H9 (cell line): ENCODE measurements at regions not wholly inside any gene's neighbourhood (a gene's known extent, or its start where the extent isn't known, plus 50 kb on each side); places are given as distances from the start of the nearest gene placed in this dataset.

Experiments used
- DNase-seq: peaks from one replicate; pipeline ENCODE4 v3.0.0-alpha.2; 2017
- H2AFZ ChIP-seq: one replicate; pipeline ENCODE4 v1.6.1; 2013; ENCODE audit warnings: mild to moderate bottlenecking, low read length, control low read depth, moderate library complexity
- H2AK5ac ChIP-seq: 2 replicates; pipeline ENCODE4 v1.6.1; 2013; ENCODE audit warnings: low read length, control low read depth, mixed read lengths; ENCODE audit not compliant: insufficient read length
- H2BK120ac ChIP-seq: one replicate; pipeline ENCODE4 v1.6.1; 2013; ENCODE audit warnings: low read depth, mild to moderate bottlenecking, low read length, control low read depth, inconsistent platforms; ENCODE audit not compliant: poor library complexity, severe bottlenecking
- H2BK12ac ChIP-seq: 2 replicates; pipeline ENCODE4 v1.6.1; 2013; ENCODE audit warnings: low read length, control low read depth, mixed read lengths, low read depth; ENCODE audit not compliant: insufficient read length
- H2BK15ac ChIP-seq: 2 replicates; pipeline ENCODE4 v1.6.1; 2013; ENCODE audit warnings: low read depth, low read length, control low read depth
- H2BK20ac ChIP-seq: one replicate; pipeline ENCODE4 v1.6.1; 2013; ENCODE audit warnings: low read depth, mild to moderate bottlenecking, low read length, control low read depth, inconsistent platforms; ENCODE audit not compliant: poor library complexity, severe bottlenecking
- H2BK5ac ChIP-seq: 2 replicates; pipeline ENCODE4 v1.6.1; 2013; ENCODE audit warnings: low read length, control low read depth, mixed read lengths; ENCODE audit not compliant: insufficient read length
- H3K14ac ChIP-seq: 2 replicates; pipeline ENCODE4 v1.6.1; 2013; ENCODE audit warnings: low read length, control low read depth; ENCODE audit not compliant: insufficient read depth
- H3K18ac ChIP-seq: 2 replicates; pipeline ENCODE4 v1.6.1; 2013; ENCODE audit warnings: low read depth, mild to moderate bottlenecking, mixed read lengths, low read length, control low read depth; ENCODE audit not compliant: insufficient read length
- H3K23ac ChIP-seq: 2 replicates; pipeline ENCODE4 v1.6.1; 2013; ENCODE audit warnings: low read length, control low read depth, mixed read lengths, low read depth; ENCODE audit not compliant: insufficient read length
- H3K23me2 ChIP-seq: 2 replicates; pipeline ENCODE4 v1.6.1; 2013; ENCODE audit warnings: low read depth, mild to moderate bottlenecking, mixed read lengths, low read length, control low read depth; ENCODE audit not compliant: insufficient read length, poor library complexity, severe bottlenecking
- H3K27ac ChIP-seq: 2 replicates; pipeline ENCODE4 v1.5.1; 2013; ENCODE audit warnings: low read length, control low read depth, mixed read lengths, low read depth; ENCODE audit not compliant: insufficient read length
- H3K27me3 ChIP-seq: 2 replicates; pipeline ENCODE4 v1.6.1; 2013; ENCODE audit warnings: low read length, control low read depth, inconsistent platforms; ENCODE audit not compliant: insufficient read depth
- H3K4ac ChIP-seq: 2 replicates; pipeline ENCODE4 v1.6.1; 2013; ENCODE audit warnings: low read depth, mild to moderate bottlenecking, control low read depth, inconsistent platforms, low read length, moderate library complexity
- H3K4me1 ChIP-seq: 2 replicates; pipeline ENCODE4 v1.6.1; 2013; ENCODE audit warnings: low read length, control low read depth, inconsistent platforms; ENCODE audit not compliant: insufficient read depth
- H3K4me2 ChIP-seq: 2 replicates; pipeline ENCODE4 v1.6.1; 2013; ENCODE audit warnings: low read length, control low read depth, mixed read lengths; ENCODE audit not compliant: insufficient read length, insufficient read depth
- H3K56ac ChIP-seq: 2 replicates; pipeline ENCODE4 v1.6.1; 2013; ENCODE audit warnings: low read depth, mild to moderate bottlenecking, mixed read lengths, low read length, control low read depth; ENCODE audit not compliant: insufficient read length
- H3K79me1 ChIP-seq: 2 replicates; pipeline ENCODE4 v1.6.1; 2013; ENCODE audit warnings: low read depth, mild to moderate bottlenecking, moderate library complexity, low read length, control low read depth, inconsistent platforms; ENCODE audit not compliant: insufficient read depth, poor library complexity, severe bottlenecking
- H3K79me2 ChIP-seq: 2 replicates; pipeline ENCODE4 v1.6.1; 2013; ENCODE audit warnings: low read length, control low read depth, inconsistent platforms; ENCODE audit not compliant: insufficient read depth
- H3K9ac ChIP-seq: 2 replicates; pipeline ENCODE4 v1.6.1; 2013; ENCODE audit warnings: low read length, control low read depth, mixed read lengths; ENCODE audit not compliant: insufficient read length; ENCODE audit errors: extremely low read depth
- H3K9me3 ChIP-seq: one replicate; pipeline ENCODE4 v1.6.1; 2013; ENCODE audit warnings: low read depth, low read length, inconsistent platforms; ENCODE audit not compliant: control insufficient read depth
- H3T11ph ChIP-seq: one replicate; pipeline ENCODE4 v1.6.1; 2013; ENCODE audit warnings: mild to moderate bottlenecking, low read length, control low read depth, inconsistent platforms
- H4K20me1 ChIP-seq: one replicate; pipeline ENCODE4 v1.6.1; 2013; ENCODE audit not compliant: control insufficient read depth, insufficient read length, insufficient read depth
- H4K5ac ChIP-seq: 2 replicates; pipeline ENCODE4 v1.6.1; 2013; ENCODE audit warnings: low read depth, mild to moderate bottlenecking, mixed read lengths, low read length, control low read depth; ENCODE audit not compliant: insufficient read length
- H4K8ac ChIP-seq: replicated peaks from 2 replicates; pipeline ENCODE4 v1.6.1; 2013; ENCODE audit warnings: low read length, control low read depth, mixed read lengths, low read depth; ENCODE audit not compliant: insufficient read length
- H4K91ac ChIP-seq: 2 replicates; pipeline ENCODE4 v1.6.1; 2013; ENCODE audit warnings: low read depth, mild to moderate bottlenecking, moderate library complexity, mixed read lengths, low read length, control low read depth; ENCODE audit not compliant: insufficient read length
- H3K27ac Mint-ChIP-seq, 3 experiments: 2 replicates in 2 of 3; 3 replicates in 1 of 3; pipeline ENCODE4 v1.8.0; 2020 to 2021; ENCODE audit warnings: mixed read lengths in 3 of 3, mild to moderate bottlenecking in 1 of 3, moderate library complexity in 1 of 3
- H3K27me3 Mint-ChIP-seq: 2 replicates; pipeline ENCODE4 v1.8.0; 2021; ENCODE audit warnings: low read depth, mild to moderate bottlenecking, moderate library complexity, mixed read lengths
- H3K36me3 Mint-ChIP-seq, 3 experiments: 2 replicates in 2 of 3; 3 replicates in 1 of 3; pipeline ENCODE4 v1.8.0; 2020 to 2021; ENCODE audit warnings: low read depth in 3 of 3, mixed read lengths in 3 of 3; ENCODE audit not compliant: insufficient read depth in 1 of 3
- H3K4me1 Mint-ChIP-seq, 2 experiments: 2 replicates each; pipeline ENCODE4 v1.8.0; 2020; ENCODE audit warnings: mixed read lengths in 2 of 2
- H3K4me3 Mint-ChIP-seq, 2 experiments: 2 replicates in 1 of 2; 3 replicates in 1 of 2; pipeline ENCODE4 v1.8.0; 2020 to 2021; ENCODE audit warnings: mild to moderate bottlenecking in 2 of 2, mixed read lengths in 2 of 2, moderate library complexity in 1 of 2
- H3K9me3 Mint-ChIP-seq, 2 experiments: 2 replicates in 1 of 2; 3 replicates in 1 of 2; pipeline ENCODE4 v1.8.0; 2020; ENCODE audit warnings: mild to moderate bottlenecking in 2 of 2, mixed read lengths in 2 of 2, moderate library complexity in 1 of 2
- WGBS: extraction: QIAGEN DNeasy Blood & Tissue Kit; methylation state at CpG from one replicate; pipeline ENCODE4 v1.1.7; 2013; ENCODE audit warnings: missing lambda C conversion rate, low lambda C conversion rate, mixed read lengths; ENCODE audit not compliant: insufficient read length; ENCODE audit errors: extremely low coverage; 5-methylcytosine and 5-hydroxymethylcytosine counted together
- TF ChIP-seq, protein P1 (sequence below): fragments of 200-600 bp; sonication (generic); conservative IDR thresholded peaks from 3 replicates; pipeline ENCODE4 v1.8.0; 2021; ENCODE audit warnings: antibody characterized with exemption, mild to moderate bottlenecking

DNA sequence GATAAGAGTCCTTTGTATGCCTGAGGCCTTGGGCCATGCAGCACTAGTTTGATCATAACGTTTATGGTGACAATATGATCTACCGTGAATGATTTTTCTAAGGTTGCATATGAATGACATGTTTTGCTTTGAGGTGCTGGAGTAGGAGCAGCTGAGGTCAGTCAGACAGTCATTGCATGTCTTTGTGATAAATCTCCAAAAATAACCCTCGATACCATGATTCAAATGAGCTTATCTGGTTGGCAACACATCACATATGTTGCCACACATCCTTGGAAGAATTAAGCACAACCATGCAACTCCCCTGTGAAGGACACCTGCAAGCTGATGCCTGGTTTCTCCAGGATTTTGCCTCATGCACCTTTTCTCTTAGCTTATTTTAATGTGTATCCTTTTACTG is 394.5 kb downstream of the LTN1 start:
- Histone ChIP-seq H3K23me2 (no peaks in the 10 kb centered on the region), H3K56ac (no peak overlapping the region), H2BK5ac (no peak overlapping the region), H2AFZ (no peak overlapping the region), H3K18ac (no peak overlapping the region), H3K27ac (no peak overlapping the region), H2BK12ac (no peak overlapping the region), H3K4me1 (no peaks in the 10 kb centered on the region), H3K9ac (no peak overlapping the region), H3K4ac (no peak overlapping the region), H3K79me1 (no peaks in the 10 kb centered on the region), H4K91ac (no peak overlapping the region), H4K20me1 (no peaks in the 10 kb centered on the region), H2AK5ac (no peak overlapping the region), H3K27me3 (no peaks in the 10 kb centered on the region), H2BK15ac (no peak overlapping the region), H4K5ac (no peak overlapping the region), H2BK20ac (no peak overlapping the region), H2BK120ac (no peak overlapping the region), H3K9me3 (peaks cover 8% of the 10 kb centered on the region), H3K79me2 (no peaks in the 10 kb centered on the region), H4K8ac (no peak overlapping the region), H3K23ac (no peak overlapping the region), H3T11ph (no peak overlapping the region), H3K4me2 (no peak overlapping the region), H3K14ac (no peak overlapping the region)
- Mint-ChIP-seq H3K36me3 (peaks cover 25 to 37% (median 27%) of the 10 kb centered on the region in 3 experiments), H3K4me3 (no peak overlapping the region), H3K27me3 (no peaks in the 10 kb centered on the region), H3K27ac (no peak overlapping the region), H3K4me1 (peaks cover 0 to 6% of the 10 kb centered on the region in 2 experiments; a peak in 2 of 4 replicates), H3K9me3 (peaks cover 40 to 49% of the 10 kb centered on the region in 2 experiments)
- TF ChIP-seq, protein P1, sequence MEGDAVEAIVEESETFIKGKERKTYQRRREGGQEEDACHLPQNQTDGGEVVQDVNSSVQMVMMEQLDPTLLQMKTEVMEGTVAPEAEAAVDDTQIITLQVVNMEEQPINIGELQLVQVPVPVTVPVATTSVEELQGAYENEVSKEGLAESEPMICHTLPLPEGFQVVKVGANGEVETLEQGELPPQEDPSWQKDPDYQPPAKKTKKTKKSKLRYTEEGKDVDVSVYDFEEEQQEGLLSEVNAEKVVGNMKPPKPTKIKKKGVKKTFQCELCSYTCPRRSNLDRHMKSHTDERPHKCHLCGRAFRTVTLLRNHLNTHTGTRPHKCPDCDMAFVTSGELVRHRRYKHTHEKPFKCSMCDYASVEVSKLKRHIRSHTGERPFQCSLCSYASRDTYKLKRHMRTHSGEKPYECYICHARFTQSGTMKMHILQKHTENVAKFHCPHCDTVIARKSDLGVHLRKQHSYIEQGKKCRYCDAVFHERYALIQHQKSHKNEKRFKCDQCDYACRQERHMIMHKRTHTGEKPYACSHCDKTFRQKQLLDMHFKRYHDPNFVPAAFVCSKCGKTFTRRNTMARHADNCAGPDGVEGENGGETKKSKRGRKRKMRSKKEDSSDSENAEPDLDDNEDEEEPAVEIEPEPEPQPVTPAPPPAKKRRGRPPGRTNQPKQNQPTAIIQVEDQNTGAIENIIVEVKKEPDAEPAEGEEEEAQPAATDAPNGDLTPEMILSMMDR = no peak
- WGBS = no CpG with 5 or more reads among the region's 3 CpGs
- DNase-seq = no peak
